ENCODE measurements at regions not wholly inside any gene's neighbourhood (a gene's known extent, or its start where the extent isn't known, plus 50 kb on each side); places are given as distances from the start of the nearest gene placed in this dataset.
A peak's percentile ranks its signal among the peaks of the same experiment; 100 is the strongest.

- DNase-seq (ENCODE audit: missing footprints) (no peak), ATAC-seq (no peak)
- intact Hi-C loops (cut with DNase I): no loop called here
These were observed 211.1 kb upstream of the CADM1 start for GRCh38 chr11:115715251-115715770.

DNA sequence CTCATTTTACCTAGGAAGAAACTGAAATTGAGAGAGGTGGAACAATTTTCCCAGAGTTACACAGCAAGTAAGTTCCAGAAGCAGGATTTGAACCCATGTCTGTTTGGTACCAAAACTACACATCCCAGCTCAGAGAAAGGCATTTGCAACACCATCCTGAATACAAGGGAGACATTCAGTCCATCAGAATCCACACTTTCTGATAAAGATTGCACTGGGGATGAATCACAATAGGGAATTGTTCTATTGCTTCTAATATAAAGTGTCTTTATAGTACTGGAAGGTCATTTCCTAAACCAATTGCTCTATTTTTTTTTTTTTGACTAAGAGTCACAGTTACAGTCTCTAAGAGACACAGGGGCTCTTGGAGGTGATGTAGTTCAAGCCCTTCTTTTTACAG lies 208.1 kb upstream of the CADM1 start:
- DNase-seq (ENCODE audit: missing footprints) (no peak), ATAC-seq (no peak)
- intact Hi-C loops (cut with DNase I): no loop called here

DNA sequence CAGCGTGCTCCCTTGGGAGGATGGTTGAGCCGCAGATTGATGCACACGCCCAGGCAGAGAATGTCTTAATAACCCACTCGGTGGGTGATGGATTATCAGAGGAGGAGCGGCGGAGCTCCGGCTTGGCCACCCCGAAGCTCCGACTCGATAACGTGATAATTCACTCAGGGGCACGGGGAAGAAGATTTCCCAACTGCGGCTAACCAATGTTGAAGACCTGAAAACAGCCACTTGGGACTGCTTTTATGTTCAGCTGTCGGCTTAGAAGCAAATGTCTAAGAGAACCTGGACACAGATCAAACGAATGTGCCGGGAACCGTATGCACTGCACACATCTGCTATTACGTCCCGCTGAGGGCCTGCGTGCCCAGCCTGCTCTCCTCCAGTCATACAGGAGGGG lies 206.8 kb upstream of the CADM1 start:
- no peak for DNase-seq (ENCODE audit: missing footprints)
- no peak for ATAC-seq
- intact Hi-C loops (cut with DNase I): no loop called here

DNA sequence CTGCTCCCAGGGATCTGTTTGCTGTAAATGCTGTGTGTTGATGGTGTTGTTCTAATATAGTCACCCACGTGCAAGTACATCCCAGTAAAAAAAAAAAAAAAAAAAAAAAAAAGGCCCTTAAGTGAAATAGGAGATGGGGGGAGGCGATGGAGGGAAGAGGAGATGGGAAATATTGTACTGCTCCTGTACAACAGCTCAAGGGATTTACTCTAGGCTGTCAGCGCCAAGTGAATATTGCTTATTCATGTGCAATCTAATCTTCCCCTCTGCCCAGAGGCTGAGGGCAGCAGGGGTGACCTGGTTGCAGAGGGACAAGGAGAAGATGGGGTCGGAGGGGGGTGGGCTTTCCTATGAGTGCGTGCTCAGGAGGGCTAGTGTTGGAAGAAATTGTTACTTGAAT lies 206.2 kb upstream of the CADM1 start:
- intact Hi-C loops (cut with DNase I): no loop called here
- no peak for DNase-seq (ENCODE audit: missing footprints)
- no peak for ATAC-seq

DNA sequence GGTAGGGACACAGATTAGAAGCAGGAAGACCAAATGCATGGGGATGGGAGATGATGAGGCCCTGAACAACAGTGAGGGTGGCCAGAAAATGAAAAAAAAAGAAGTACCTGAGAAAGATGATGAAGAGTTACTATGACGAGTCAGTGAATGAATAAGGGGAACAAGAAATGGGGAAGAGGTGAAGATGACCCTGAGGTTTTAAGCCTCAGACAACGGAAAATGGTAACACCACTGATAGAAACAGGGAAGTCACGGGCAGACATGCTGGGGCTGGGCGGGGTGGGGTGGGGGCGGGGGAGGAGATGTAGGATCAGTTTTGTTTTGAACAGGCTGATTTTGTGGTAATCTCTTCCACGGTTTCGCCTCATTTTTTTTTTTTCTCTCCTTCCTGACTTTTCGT lies 205.1 kb upstream of the CADM1 start:
- ATAC-seq (no peak), DNase-seq (ENCODE audit: missing footprints) (no peak)
- intact Hi-C loops (cut with DNase I): no loop called here

DNA sequence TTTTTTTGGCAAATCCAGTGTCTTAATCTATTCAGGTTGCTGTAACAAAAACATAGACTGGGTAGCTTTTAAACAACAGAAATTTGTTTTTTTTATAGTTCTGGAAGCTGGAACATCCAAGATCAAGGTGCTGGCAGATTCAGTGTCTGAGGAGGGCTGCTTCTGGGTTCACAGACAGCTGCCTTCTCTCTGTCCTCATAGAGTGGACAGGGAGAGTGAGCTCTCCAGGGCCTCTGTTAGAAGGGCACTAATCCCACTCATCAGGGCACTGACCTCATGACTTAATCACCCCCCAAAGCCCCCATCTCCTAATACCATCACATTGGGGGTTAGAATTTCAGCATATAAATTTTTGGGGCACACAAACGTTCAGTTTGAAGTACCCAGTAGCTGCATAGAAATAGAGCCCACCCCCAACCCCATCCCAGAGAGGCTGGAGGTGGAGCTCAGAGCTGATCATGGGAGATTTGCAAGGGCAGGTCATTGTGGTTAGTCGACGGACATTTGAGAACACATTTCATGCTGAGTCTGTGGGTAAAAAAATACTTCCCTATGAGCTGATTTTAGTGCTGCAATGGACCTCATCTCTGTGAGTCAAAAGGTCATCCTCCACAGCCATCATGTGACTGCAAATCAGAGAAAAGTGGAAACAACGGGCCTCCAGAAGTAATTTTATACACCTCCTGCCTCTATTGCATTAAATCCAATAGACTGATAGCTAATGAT lies 203.1 kb upstream of the CADM1 start:
- intact Hi-C loops (cut with DNase I): no loop called here
- ATAC-seq (peak; percentile 37), DNase-seq (ENCODE audit: missing footprints) (no peak)

DNA sequence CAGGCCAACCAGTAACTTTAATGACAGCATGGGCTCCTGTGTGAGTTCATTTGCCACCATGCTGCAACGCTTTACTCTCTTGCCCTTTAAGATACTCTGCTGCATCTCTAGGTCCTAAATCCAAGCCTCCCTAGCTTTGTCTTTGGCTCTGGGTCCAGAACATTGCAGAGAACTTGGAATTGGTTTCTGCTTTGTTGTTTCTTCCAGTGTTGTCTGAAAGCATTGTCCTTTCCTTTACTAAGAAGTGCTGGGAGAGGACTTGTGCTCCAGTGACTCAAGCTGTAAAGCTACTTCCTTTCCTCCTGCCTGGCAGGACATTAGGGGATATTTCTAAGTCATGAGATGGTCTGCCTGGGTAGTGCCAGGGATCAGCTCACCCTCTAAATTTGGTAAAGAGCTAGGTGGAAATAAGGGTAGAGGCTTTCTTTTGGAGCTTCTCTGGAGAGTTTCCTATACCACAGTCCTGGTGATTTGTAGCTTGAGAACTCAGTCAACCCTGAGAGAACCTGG lies 202.5 kb upstream of the CADM1 start:
- ATAC-seq (no peak), DNase-seq (ENCODE audit: missing footprints) (no peak)
- intact Hi-C loops (cut with DNase I): no loop called here

DNA sequence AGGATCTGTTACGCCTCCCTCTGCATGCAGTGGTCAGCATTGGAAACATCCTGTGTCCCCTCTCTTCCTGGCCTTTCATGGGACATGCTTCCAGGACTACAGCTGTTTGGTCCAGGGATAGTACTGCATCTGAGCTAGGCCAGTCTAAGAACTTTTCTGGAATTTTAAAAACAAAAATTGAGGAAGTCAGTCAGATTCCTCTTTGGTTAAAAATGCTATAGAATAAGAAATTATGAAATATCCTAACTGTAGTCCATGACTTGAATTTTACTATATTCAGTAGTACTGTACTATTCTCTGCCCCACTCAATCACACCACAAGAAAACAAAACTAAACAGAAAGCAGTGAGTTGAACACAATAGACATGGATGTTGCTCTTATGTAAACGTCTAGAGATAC lies 201.0 kb upstream of the CADM1 start:
- intact Hi-C loops (cut with DNase I): no loop called here

GRCh38 chr11:115700981-115701875 lies 197.0 kb upstream of the CADM1 start:
- intact Hi-C loops (cut with DNase I): no loop called here
- DNase-seq (ENCODE audit: missing footprints): no peak
- ATAC-seq: peak; percentile 39

More for the DNA sequence above, 201.0 kb upstream of the CADM1 start:
- DNase-seq (ENCODE audit: missing footprints) (no peak), ATAC-seq (no peak)

GRCh38 chr11:115700496-115700895 lies 196.3 kb upstream of the CADM1 start:
- DNase-seq (ENCODE audit: missing footprints) (no peak), ATAC-seq (no peak)
- intact Hi-C loops (cut with DNase I): no loop called here

- intact Hi-C loops (cut with DNase I): no loop called here
- ATAC-seq (peak; percentile 87), DNase-seq (ENCODE audit: missing footprints) (no peak)
These were observed 195.5 kb upstream of the CADM1 start for GRCh38 chr11:115699733-115700132.

DNA sequence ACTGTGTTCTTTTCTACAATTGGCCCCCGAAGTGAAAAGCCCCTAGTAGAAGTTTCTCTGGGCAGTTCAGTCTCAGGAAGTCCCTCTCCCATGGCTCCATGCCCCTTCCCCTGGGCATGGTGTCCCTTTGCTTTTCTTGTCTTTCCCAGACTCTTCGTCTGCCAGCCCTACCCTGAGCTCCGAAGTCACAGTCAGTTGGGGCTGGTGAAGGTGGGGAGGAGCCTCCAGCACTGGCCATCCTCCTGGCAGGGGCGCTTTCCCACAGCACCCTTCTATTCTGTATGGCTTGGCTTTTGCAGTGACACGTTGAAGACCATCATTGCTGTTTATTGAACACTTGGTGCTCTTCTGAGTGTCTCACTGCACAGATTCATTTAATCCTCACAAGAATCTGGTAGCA lies 195.1 kb upstream of the CADM1 start:
- ATAC-seq (peak; percentile 1), DNase-seq (ENCODE audit: missing footprints) (no peak)
- intact Hi-C loops (cut with DNase I): no loop called here

GRCh38 chr11:115698243-115698642 lies 194.0 kb upstream of the CADM1 start:
- intact Hi-C loops (cut with DNase I): no loop called here
- ATAC-seq: no peak
- DNase-seq (ENCODE audit: missing footprints): no peak

GRCh38 chr11:115696563-115696962 lies 192.3 kb upstream of the CADM1 start:
- no peak for DNase-seq (ENCODE audit: missing footprints)
- ATAC-seq: no peak
- intact Hi-C loops (cut with DNase I): no loop called here

DNA sequence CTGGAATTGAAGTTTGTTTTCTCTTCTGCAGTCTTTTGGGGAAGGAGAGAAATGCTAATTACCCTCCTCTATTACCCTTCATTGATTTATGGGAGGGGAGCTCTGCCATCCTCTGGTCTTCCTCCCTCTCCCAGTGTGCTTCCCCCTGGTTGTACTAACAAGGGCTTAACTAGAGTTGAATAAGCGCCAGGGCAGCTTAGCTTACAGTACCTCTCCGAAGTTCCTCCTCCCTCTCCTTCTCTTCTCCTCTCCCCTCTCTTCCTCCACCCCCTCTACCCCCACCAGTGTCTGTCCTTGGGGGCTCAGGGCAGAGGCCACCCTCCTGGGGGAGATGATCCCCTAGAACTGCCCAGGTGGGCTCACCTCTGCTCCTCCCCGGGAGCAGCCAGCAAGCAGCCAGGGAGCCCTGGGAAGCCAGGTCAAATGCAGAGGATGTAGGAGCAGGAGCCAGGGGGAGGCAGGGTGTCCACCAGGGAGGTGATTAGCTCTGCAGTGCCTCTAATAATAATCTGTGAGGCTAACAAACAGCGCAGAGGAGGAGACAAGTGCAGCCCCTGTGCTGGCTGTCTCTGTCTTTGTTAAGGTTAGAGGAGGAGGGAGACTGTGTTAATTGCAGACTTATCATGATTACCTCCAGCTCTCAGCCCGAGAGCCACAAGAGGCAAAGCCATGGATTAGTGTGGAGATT lies 191.6 kb upstream of the CADM1 start:
- no peak for ATAC-seq
- DNase-seq (ENCODE audit: missing footprints): no peak
- intact Hi-C loops (cut with DNase I): no loop called here

GRCh38 chr11:115693002-115693401 lies 188.8 kb upstream of the CADM1 start:
- intact Hi-C loops (cut with DNase I): no loop called here
- ATAC-seq (no peak), DNase-seq (ENCODE audit: missing footprints) (no peak)

DNA sequence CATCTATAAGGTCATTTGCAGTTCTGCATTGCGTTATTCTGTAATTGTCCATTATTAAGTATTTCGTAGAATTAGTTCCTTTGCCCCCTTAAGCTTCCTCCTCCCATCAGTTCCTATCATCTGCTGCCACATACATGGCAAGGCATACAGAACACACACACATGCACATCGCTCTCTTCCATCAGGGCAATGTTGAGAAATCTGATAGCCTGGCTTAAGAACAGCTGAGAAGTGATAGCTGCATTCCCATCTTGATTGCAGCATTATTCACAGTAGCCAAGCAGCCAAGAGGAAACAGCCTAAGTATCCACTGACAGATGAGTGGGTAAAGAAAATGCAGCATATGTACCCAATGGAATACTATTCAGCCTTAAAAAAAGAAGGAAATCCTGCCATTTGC lies 186.8 kb upstream of the CADM1 start:
- ATAC-seq (no peak), DNase-seq (ENCODE audit: missing footprints) (no peak)
- intact Hi-C loops (cut with DNase I): no loop called here

DNA sequence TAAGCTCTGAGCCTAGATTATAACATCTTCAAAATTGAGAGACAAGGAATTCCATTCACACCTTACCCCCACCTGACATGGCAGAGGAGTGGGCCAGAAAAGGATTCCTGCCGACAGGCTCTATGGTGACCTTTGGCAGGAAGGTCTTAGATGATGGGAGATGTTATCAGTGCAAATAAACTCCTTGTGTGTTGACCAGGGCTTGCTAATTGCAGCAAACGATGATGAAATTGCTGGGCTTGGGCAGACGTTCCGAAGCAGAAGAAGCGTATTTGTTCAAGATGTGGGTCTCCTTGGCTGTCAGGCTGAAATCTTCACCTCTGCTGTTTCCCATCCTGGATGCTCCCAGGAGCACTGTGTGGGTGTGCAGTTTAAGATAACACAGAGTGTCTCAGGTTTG lies 183.7 kb upstream of the CADM1 start:
- intact Hi-C loops (cut with DNase I): no loop called here
- ATAC-seq (no peak), DNase-seq (ENCODE audit: missing footprints) (no peak)

DNA sequence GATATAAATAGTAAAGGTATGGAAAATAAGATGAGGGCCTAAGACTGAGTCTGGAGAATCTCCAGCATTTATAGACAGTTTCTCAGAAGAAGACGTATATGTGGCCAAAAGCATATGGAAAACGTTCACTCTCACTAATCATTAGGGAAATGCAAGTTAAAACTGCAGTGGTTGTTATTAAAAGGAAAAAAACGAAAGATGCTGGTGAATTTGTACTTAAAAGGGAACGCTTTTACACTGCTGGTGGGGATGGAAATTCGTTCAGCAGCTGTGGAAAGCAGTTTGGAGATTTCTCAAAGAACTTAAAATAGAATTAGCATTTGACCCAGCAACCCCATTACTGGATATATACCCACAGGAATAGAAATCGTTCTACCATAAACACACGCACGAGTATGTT lies 180.5 kb upstream of the CADM1 start:
- ATAC-seq: no peak
- intact Hi-C loops (cut with DNase I): no loop called here
- no peak for DNase-seq (ENCODE audit: missing footprints)
